Transverse colon (tissue), 4 donors: ENCODE measurements at regions not wholly inside any gene's neighbourhood (a gene's known extent, or its start where the extent isn't known, plus 50 kb on each side); places are given as distances from the start of the nearest gene placed in this dataset.

Experiments used
- POLR2A ChIP-seq: fragments of 450-650 bp; IDR thresholded peaks from one replicate; pipeline ENCODE4 v1.6.1; 2016; ENCODE audit warnings: antibody characterized with exemption, mild to moderate bottlenecking, moderate library complexity
- POLR2AphosphoS5 ChIP-seq, 3 donors: sonication (generic); formaldehyde crosslinking; IDR thresholded peaks; one replicate each; pipeline ENCODE4 v1.6.1; 2016; ENCODE audit warnings: antibody characterized with exemption in 3 of 3
- TF ChIP-seq, protein P1 (sequence below), 5 experiments: fragments of 200-600 bp in 3 of 5; fragments of 450-650 bp in 2 of 5; sonication (generic) in 3 of 5; IDR thresholded peaks; 1 replicate in 2 of 5; 2 replicates in 3 of 5; pipeline ENCODE4 v1.5.1; 2016 to 2017; ENCODE audit warnings: antibody characterized with exemption in 5 of 5, inconsistent platforms in 3 of 5, mild to moderate bottlenecking in 2 of 5, moderate library complexity in 1 of 5

DNA sequence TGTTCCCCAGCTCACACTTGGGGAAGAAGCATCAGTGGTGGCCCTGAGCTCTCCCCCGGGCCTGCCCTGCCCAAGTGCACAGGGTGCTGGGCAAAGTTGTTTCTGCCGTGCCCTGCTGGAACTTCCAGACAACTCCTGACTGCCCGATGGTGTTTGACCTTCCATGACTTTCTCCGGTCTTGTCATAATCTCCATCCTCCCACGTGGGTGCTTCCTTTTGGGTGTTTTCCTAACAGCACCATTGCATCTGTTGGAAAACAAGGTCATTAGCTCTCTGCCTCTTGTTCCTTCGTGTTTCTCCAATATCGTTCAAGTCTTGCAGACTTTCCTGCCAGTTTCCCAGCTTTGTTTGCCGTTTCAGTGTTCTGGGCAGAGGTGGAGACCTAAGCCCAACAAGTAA, 68.7 kb upstream of the TIAM2 start:
- TF ChIP-seq POLR2AphosphoS5 (IDR thresholded peaks at IDR 0.05) (no peak), POLR2A (no peak)
- TF ChIP-seq, protein P1, sequence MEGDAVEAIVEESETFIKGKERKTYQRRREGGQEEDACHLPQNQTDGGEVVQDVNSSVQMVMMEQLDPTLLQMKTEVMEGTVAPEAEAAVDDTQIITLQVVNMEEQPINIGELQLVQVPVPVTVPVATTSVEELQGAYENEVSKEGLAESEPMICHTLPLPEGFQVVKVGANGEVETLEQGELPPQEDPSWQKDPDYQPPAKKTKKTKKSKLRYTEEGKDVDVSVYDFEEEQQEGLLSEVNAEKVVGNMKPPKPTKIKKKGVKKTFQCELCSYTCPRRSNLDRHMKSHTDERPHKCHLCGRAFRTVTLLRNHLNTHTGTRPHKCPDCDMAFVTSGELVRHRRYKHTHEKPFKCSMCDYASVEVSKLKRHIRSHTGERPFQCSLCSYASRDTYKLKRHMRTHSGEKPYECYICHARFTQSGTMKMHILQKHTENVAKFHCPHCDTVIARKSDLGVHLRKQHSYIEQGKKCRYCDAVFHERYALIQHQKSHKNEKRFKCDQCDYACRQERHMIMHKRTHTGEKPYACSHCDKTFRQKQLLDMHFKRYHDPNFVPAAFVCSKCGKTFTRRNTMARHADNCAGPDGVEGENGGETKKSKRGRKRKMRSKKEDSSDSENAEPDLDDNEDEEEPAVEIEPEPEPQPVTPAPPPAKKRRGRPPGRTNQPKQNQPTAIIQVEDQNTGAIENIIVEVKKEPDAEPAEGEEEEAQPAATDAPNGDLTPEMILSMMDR (IDR thresholded peaks at IDR 0.05): no peak
